ENCODE measurements at regions not wholly inside any gene's neighbourhood (a gene's known extent, or its start where the extent isn't known, plus 50 kb on each side); places are given as distances from the start of the nearest gene placed in this dataset.

DNA sequence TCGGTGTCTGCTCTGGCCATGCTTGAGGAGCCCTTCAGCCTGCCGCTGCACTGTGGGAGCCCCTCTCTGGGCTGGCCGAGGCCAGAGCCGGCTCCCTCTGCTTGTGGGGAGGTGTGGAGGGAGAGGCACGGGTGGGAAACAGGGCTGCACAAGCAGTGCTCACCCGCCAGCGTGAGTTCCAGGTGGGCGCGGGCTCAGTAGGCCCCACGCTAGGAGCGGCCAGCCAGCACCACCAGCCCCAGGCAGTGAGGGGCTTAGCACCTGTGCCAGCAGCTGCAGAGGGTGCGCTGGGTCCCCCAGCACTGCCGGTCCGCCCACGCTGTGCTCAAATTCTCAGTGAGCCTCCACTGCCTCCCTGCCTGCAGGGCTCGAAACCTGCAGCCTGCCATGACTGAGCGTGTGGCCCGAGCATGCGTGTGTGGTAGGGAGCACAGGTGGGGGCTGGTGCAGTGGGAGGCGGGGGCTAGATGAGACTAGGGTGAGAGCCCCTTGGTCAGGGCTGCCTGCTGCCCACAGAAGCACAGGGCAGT is 223.0 kb downstream of the ZNF248 start:
- TF ChIP-seq, protein P1, sequence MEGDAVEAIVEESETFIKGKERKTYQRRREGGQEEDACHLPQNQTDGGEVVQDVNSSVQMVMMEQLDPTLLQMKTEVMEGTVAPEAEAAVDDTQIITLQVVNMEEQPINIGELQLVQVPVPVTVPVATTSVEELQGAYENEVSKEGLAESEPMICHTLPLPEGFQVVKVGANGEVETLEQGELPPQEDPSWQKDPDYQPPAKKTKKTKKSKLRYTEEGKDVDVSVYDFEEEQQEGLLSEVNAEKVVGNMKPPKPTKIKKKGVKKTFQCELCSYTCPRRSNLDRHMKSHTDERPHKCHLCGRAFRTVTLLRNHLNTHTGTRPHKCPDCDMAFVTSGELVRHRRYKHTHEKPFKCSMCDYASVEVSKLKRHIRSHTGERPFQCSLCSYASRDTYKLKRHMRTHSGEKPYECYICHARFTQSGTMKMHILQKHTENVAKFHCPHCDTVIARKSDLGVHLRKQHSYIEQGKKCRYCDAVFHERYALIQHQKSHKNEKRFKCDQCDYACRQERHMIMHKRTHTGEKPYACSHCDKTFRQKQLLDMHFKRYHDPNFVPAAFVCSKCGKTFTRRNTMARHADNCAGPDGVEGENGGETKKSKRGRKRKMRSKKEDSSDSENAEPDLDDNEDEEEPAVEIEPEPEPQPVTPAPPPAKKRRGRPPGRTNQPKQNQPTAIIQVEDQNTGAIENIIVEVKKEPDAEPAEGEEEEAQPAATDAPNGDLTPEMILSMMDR (IDR thresholded peaks at IDR 0.05), result no peak
- TF ChIP-seq EP300 (IDR thresholded peaks at IDR 0.05) (no peak), POLR2A (IDR thresholded peaks at IDR 0.05) (no peak)
